CD4-positive, CD25-positive, alpha-beta regulatory T cell (primary cell): ENCODE measurements at regions not wholly inside any gene's neighbourhood (a gene's known extent, or its start where the extent isn't known, plus 50 kb on each side); places are given as distances from the start of the nearest gene placed in this dataset.

Experiments used
- ATAC-seq, 2 donors: fragments of 150-1000 bp; cut with Tn5 transposase; one replicate each; pipeline ENCODE4 v1.10.0; 2021; ENCODE audit warnings: low read depth in 2 of 2, moderate number of reproducible peaks in 2 of 2, moderate library complexity in 1 of 2
- DNase-seq, 3 donors: peaks; one replicate each; pipeline versions ENCODE4 v3.0.0 to v3.0.0-alpha.2; 2012 to 2022; ENCODE audit warnings: mixed read lengths in 1 of 3
- H3K27ac ChIP-seq: one replicate; pipeline ENCODE4 v1.7.0; 2013; ENCODE audit warnings: mild to moderate bottlenecking, low read length; ENCODE audit not compliant: insufficient read depth, poor library complexity, severe bottlenecking
- H3K27me3 ChIP-seq: one replicate; pipeline ENCODE4 v1.7.0; 2013; ENCODE audit warnings: low read length; ENCODE audit not compliant: control insufficient read depth, insufficient read depth
- H3K36me3 ChIP-seq: one replicate; pipeline ENCODE4 v1.7.0; 2013; ENCODE audit warnings: mild to moderate bottlenecking, low read length, moderate library complexity; ENCODE audit not compliant: control insufficient read depth, insufficient read depth
- H3K4me1 ChIP-seq: 2 replicates; pipeline ENCODE4 v1.7.0; 2013; ENCODE audit warnings: mild to moderate bottlenecking, low read length; ENCODE audit not compliant: insufficient read depth, control insufficient read depth, poor library complexity, severe bottlenecking
- H3K4me3 ChIP-seq: one replicate; pipeline ENCODE4 v1.7.0; 2013; ENCODE audit warnings: low read depth, mild to moderate bottlenecking, low read length, moderate library complexity
- H3K9me3 ChIP-seq, 2 experiments: 1 replicate in 1 of 2; 2 replicates in 1 of 2; pipeline ENCODE4 v1.7.0; 2013; ENCODE audit warnings: low read length in 2 of 2, mild to moderate bottlenecking in 1 of 2, moderate library complexity in 1 of 2; ENCODE audit not compliant: control insufficient read depth in 2 of 2
- H3K27ac Mint-ChIP-seq, 3 donors: one replicate each; pipeline ENCODE4 v1.8.0; 2020 to 2022; ENCODE audit warnings: mild to moderate bottlenecking in 3 of 3, mixed read lengths in 3 of 3, moderate library complexity in 2 of 3
- H3K27me3 Mint-ChIP-seq: one replicate; pipeline ENCODE4 v1.8.0; 2022; ENCODE audit warnings: mild to moderate bottlenecking, mixed read lengths
- H3K36me3 Mint-ChIP-seq: one replicate; pipeline ENCODE4 v1.8.0; 2020; ENCODE audit warnings: mixed read lengths
- H3K4me1 Mint-ChIP-seq, 4 donors: one replicate each; pipeline ENCODE4 v1.8.0; 2020 to 2022; ENCODE audit warnings: mixed read lengths in 4 of 4, mild to moderate bottlenecking in 1 of 4
- H3K4me3 Mint-ChIP-seq, 4 donors: one replicate each; pipeline ENCODE4 v1.8.0; 2020 to 2022; ENCODE audit warnings: mild to moderate bottlenecking in 4 of 4, mixed read lengths in 4 of 4, moderate library complexity in 3 of 4
- H3K9me3 Mint-ChIP-seq, 7 donors: one replicate each; pipeline ENCODE4 v1.8.0; 2020 to 2022; ENCODE audit warnings: mixed read lengths in 7 of 7, mild to moderate bottlenecking in 3 of 7, moderate library complexity in 2 of 7

GRCh38 chr10:104576611-104577010 lies 64.5 kb upstream of the SORCS3 start:
- Mint-ChIP-seq H3K36me3 (no peaks in the 10 kb centered on the region), H3K4me1 (peaks cover 3 to 7% (median 6%) of the 10 kb centered on the region in 4 donors), H3K4me3 (no peak overlapping the region), H3K27ac (no peak overlapping the region), H3K9me3 (peaks cover 0 to 6% (median 1%) of the 10 kb centered on the region in 7 donors), H3K27me3 (peaks cover 38% of the 10 kb centered on the region)
- no peak for DNase-seq
- peaks cover 4% of the 10 kb centered on the region for H3K4me1 ChIP-seq
- no peaks in the 10 kb centered on the region for H3K36me3 ChIP-seq
- peaks cover 2% of the 10 kb centered on the region for H3K27me3 ChIP-seq
- no peak overlapping the region for H3K4me3 ChIP-seq
- no peak for ATAC-seq
- no peak overlapping the region for H3K27ac ChIP-seq
- peaks cover 2 to 4% of the 10 kb centered on the region in 2 experiments for H3K9me3 ChIP-seq

GRCh38 chr10:104577163-104577562 lies 63.9 kb upstream of the SORCS3 start:
- Histone ChIP-seq H3K27ac (no peak overlapping the region), H3K27me3 (peaks cover 4% of the 10 kb centered on the region), H3K36me3 (no peaks in the 10 kb centered on the region), H3K9me3 (peaks cover 0 to 1% of the 10 kb centered on the region in 2 experiments), H3K4me1 (peaks cover 4% of the 10 kb centered on the region), H3K4me3 (no peak overlapping the region)
- DNase-seq: no peak
- no peaks in the 10 kb centered on the region for H3K36me3 Mint-ChIP-seq
- no peak overlapping the region for H3K4me3 Mint-ChIP-seq
- H3K9me3 Mint-ChIP-seq: peaks cover 0 to 4% (median 0%) of the 10 kb centered on the region in 7 donors
- no peak overlapping the region for H3K27ac Mint-ChIP-seq
- peaks cover 3 to 7% (median 6%) of the 10 kb centered on the region in 4 donors for H3K4me1 Mint-ChIP-seq
- ATAC-seq: no peak
- H3K27me3 Mint-ChIP-seq: peaks cover 38% of the 10 kb centered on the region

GRCh38 chr10:104577861-104578521 lies 63.1 kb upstream of the SORCS3 start:
- Histone ChIP-seq H3K9me3 (no peaks in the 10 kb centered on the region), H3K4me3 (no peak overlapping the region), H3K36me3 (no peaks in the 10 kb centered on the region), H3K27ac (no peak overlapping the region), H3K27me3 (peaks cover 5% of the 10 kb centered on the region), H3K4me1 (peaks cover 4% of the 10 kb centered on the region)
- Mint-ChIP-seq H3K27me3 (peaks cover 44% of the 10 kb centered on the region), H3K4me1 (peaks cover 3 to 7% (median 6%) of the 10 kb centered on the region in 4 donors), H3K27ac (no peak overlapping the region), H3K36me3 (no peaks in the 10 kb centered on the region), H3K4me3 (no peak overlapping the region), H3K9me3 (peaks cover 0 to 2% (median 0%) of the 10 kb centered on the region in 7 donors)
- DNase-seq (no peak), ATAC-seq (no peak)

GRCh38 chr10:104578671-104579070 lies 62.4 kb upstream of the SORCS3 start:
- no peak overlapping the region for H3K27ac ChIP-seq
- ATAC-seq: no peak
- H3K36me3 ChIP-seq: no peaks in the 10 kb centered on the region
- H3K27me3 ChIP-seq: peaks cover 5% of the 10 kb centered on the region
- Mint-ChIP-seq H3K4me1 (peaks cover 3 to 7% (median 6%) of the 10 kb centered on the region in 4 donors), H3K9me3 (peaks cover 0 to 2% (median 0%) of the 10 kb centered on the region in 7 donors), H3K36me3 (no peaks in the 10 kb centered on the region), H3K27me3 (peaks cover 48% of the 10 kb centered on the region), H3K27ac (no peak overlapping the region), H3K4me3 (no peak overlapping the region)
- no peaks in the 10 kb centered on the region for H3K9me3 ChIP-seq
- H3K4me3 ChIP-seq: no peak overlapping the region
- no peak for DNase-seq
- H3K4me1 ChIP-seq: peaks cover 4% of the 10 kb centered on the region

- DNase-seq (no peak), ATAC-seq (no peak)
- H3K27ac ChIP-seq: no peak overlapping the region
- peaks cover 5% of the 10 kb centered on the region for H3K27me3 ChIP-seq
- Mint-ChIP-seq H3K27ac (no peak overlapping the region), H3K9me3 (peaks cover 0 to 2% (median 0%) of the 10 kb centered on the region in 7 donors), H3K4me1 (peaks cover 3 to 7% (median 6%) of the 10 kb centered on the region in 4 donors), H3K4me3 (no peak overlapping the region), H3K27me3 (peaks cover 47% of the 10 kb centered on the region), H3K36me3 (no peaks in the 10 kb centered on the region)
- H3K4me3 ChIP-seq: no peak overlapping the region
- H3K4me1 ChIP-seq: peaks cover 4% of the 10 kb centered on the region
- H3K9me3 ChIP-seq: no peaks in the 10 kb centered on the region
- no peaks in the 10 kb centered on the region for H3K36me3 ChIP-seq
Measured at GRCh38 chr10:104579136-104579535, 62.0 kb upstream of the SORCS3 start.

GRCh38 chr10:104580321-104580720 lies 60.8 kb upstream of the SORCS3 start:
- Mint-ChIP-seq H3K27ac (no peak overlapping the region), H3K36me3 (no peaks in the 10 kb centered on the region), H3K27me3 (peaks cover 42% of the 10 kb centered on the region), H3K4me3 (no peak overlapping the region), H3K4me1 (peaks cover 3 to 9% (median 6%) of the 10 kb centered on the region in 4 donors), H3K9me3 (peaks cover 0 to 4% (median 0%) of the 10 kb centered on the region in 7 donors)
- Histone ChIP-seq H3K27me3 (peaks cover 5% of the 10 kb centered on the region), H3K4me1 (peaks cover 4% of the 10 kb centered on the region), H3K9me3 (no peaks in the 10 kb centered on the region), H3K36me3 (no peaks in the 10 kb centered on the region), H3K4me3 (no peak overlapping the region), H3K27ac (no peak overlapping the region)
- DNase-seq (no peak), ATAC-seq (no peak)

GRCh38 chr10:104580774-104581675 lies 60.1 kb upstream of the SORCS3 start:
- Mint-ChIP-seq H3K36me3 (no peaks in the 10 kb centered on the region), H3K4me3 (no peak overlapping the region), H3K4me1 (peaks cover 5 to 12% (median 6%) of the 10 kb centered on the region in 4 donors), H3K27ac (peak overlapping the region in 1 of 3 donors; percentile 39), H3K9me3 (peaks cover 0 to 4% (median 0%) of the 10 kb centered on the region in 7 donors), H3K27me3 (peaks cover 39% of the 10 kb centered on the region)
- DNase-seq (peak; percentile 21 to 64 (median 59)), ATAC-seq (peak in 1 of 2 donors; percentile 73)
- Histone ChIP-seq H3K9me3 (no peaks in the 10 kb centered on the region), H3K4me3 (no peak overlapping the region), H3K36me3 (no peaks in the 10 kb centered on the region), H3K4me1 (peaks cover 4% of the 10 kb centered on the region), H3K27ac (no peak overlapping the region), H3K27me3 (peaks cover 5% of the 10 kb centered on the region)
